Stomach smooth muscle (tissue), 2 donors: ENCODE measurements at regions not wholly inside any gene's neighbourhood (a gene's known extent, or its start where the extent isn't known, plus 50 kb on each side); places are given as distances from the start of the nearest gene placed in this dataset.

ENCODE experiments used
- H3K27ac ChIP-seq: one replicate; pipeline ENCODE4 v1.7.0; 2013; ENCODE audit warnings: mild to moderate bottlenecking, low read length, inconsistent platforms
- H3K27me3 ChIP-seq, 2 donors: one replicate each; pipeline ENCODE4 v1.7.0; 2013; ENCODE audit warnings: low read length in 2 of 2; ENCODE audit not compliant: insufficient read depth in 2 of 2, control insufficient read depth in 1 of 2
- H3K36me3 ChIP-seq, 2 donors: one replicate each; pipeline ENCODE4 v1.7.0; 2013; ENCODE audit warnings: low read length in 2 of 2; ENCODE audit not compliant: control insufficient read depth in 2 of 2, insufficient read depth in 2 of 2
- H3K4me1 ChIP-seq: one replicate; pipeline ENCODE4 v1.7.0; 2013; ENCODE audit warnings: low read length; ENCODE audit not compliant: control insufficient read depth, insufficient read depth
- H3K4me3 ChIP-seq, 2 donors: one replicate each; pipeline ENCODE4 v1.7.0; 2013; ENCODE audit warnings: low read length in 2 of 2
- H3K9ac ChIP-seq, 2 donors: one replicate each; pipeline ENCODE4 v1.7.0; 2013; ENCODE audit warnings: low read length in 2 of 2, mild to moderate bottlenecking in 1 of 2
- H3K9me3 ChIP-seq, 2 donors: one replicate each; pipeline ENCODE4 v1.7.0; 2013; ENCODE audit warnings: low read length in 2 of 2; ENCODE audit not compliant: control insufficient read depth in 2 of 2
- donor health status: healthy.
- donor health status: Pancreatic carcinoma.

GRCh38 chr9:13431222-13431536, 151.7 kb upstream of the MPDZ start:
- Histone ChIP-seq H3K9ac (no peak overlapping the region), H3K4me1 (peaks cover 7% of the 10 kb centered on the region), H3K27ac (no peak overlapping the region), H3K9me3 (no peaks in the 10 kb centered on the region), H3K27me3 (no peaks in the 10 kb centered on the region), H3K4me3 (no peak overlapping the region), H3K36me3 (no peaks in the 10 kb centered on the region)

GRCh38 chr9:13430368-13431221, 151.1 kb upstream of the MPDZ start:
- Histone ChIP-seq H3K9ac (no peak overlapping the region), H3K36me3 (no peaks in the 10 kb centered on the region), H3K4me1 (peaks cover 7% of the 10 kb centered on the region), H3K4me3 (no peak overlapping the region), H3K27me3 (no peaks in the 10 kb centered on the region), H3K27ac (no peak overlapping the region), H3K9me3 (no peaks in the 10 kb centered on the region)

- peaks cover 7% of the 10 kb centered on the region for H3K4me1 ChIP-seq
- no peaks in the 10 kb centered on the region for H3K9me3 ChIP-seq
- no peaks in the 10 kb centered on the region for H3K36me3 ChIP-seq
- no peak overlapping the region for H3K4me3 ChIP-seq
- no peaks in the 10 kb centered on the region for H3K27me3 ChIP-seq
- no peak overlapping the region for H3K27ac ChIP-seq
- H3K9ac ChIP-seq: no peak overlapping the region
Measured at GRCh38 chr9:13429301-13430190, 150.1 kb upstream of the MPDZ start.

GRCh38 chr9:13428766-13429165, 149.3 kb upstream of the MPDZ start:
- H3K27ac ChIP-seq: no peak overlapping the region
- no peak overlapping the region for H3K4me3 ChIP-seq
- H3K27me3 ChIP-seq: no peaks in the 10 kb centered on the region
- no peak overlapping the region for H3K9ac ChIP-seq
- peaks cover 7% of the 10 kb centered on the region for H3K4me1 ChIP-seq
- no peaks in the 10 kb centered on the region for H3K36me3 ChIP-seq
- no peaks in the 10 kb centered on the region for H3K9me3 ChIP-seq

GRCh38 chr9:13427587-13427986, 148.1 kb upstream of the MPDZ start:
- H3K9me3 ChIP-seq: no peaks in the 10 kb centered on the region
- no peak overlapping the region for H3K27ac ChIP-seq
- H3K4me1 ChIP-seq: peaks cover 7% of the 10 kb centered on the region
- no peaks in the 10 kb centered on the region for H3K27me3 ChIP-seq
- H3K36me3 ChIP-seq: no peaks in the 10 kb centered on the region
- H3K9ac ChIP-seq: no peak overlapping the region
- no peak overlapping the region for H3K4me3 ChIP-seq

- no peaks in the 10 kb centered on the region for H3K27me3 ChIP-seq
- H3K4me1 ChIP-seq: peaks cover 7% of the 10 kb centered on the region
- H3K9me3 ChIP-seq: no peaks in the 10 kb centered on the region
- no peaks in the 10 kb centered on the region for H3K36me3 ChIP-seq
- no peak overlapping the region for H3K4me3 ChIP-seq
- H3K27ac ChIP-seq: no peak overlapping the region
- no peak overlapping the region for H3K9ac ChIP-seq
Measured at GRCh38 chr9:13426606-13427005, 147.1 kb upstream of the MPDZ start.

- Histone ChIP-seq H3K36me3 (no peaks in the 10 kb centered on the region), H3K27me3 (no peaks in the 10 kb centered on the region), H3K9me3 (no peaks in the 10 kb centered on the region), H3K27ac (no peak overlapping the region), H3K4me1 (peaks cover 7% of the 10 kb centered on the region), H3K9ac (no peak overlapping the region), H3K4me3 (no peak overlapping the region)
Measured at GRCh38 chr9:13424872-13425271, 145.4 kb upstream of the MPDZ start.

GRCh38 chr9:13424204-13424603, 144.7 kb upstream of the MPDZ start:
- no peak overlapping the region for H3K27ac ChIP-seq
- H3K4me1 ChIP-seq: peaks cover under 1% of the 10 kb centered on the region
- H3K4me3 ChIP-seq: no peak overlapping the region
- H3K36me3 ChIP-seq: no peaks in the 10 kb centered on the region
- no peaks in the 10 kb centered on the region for H3K27me3 ChIP-seq
- H3K9me3 ChIP-seq: no peaks in the 10 kb centered on the region
- H3K9ac ChIP-seq: no peak overlapping the region

- no peaks in the 10 kb centered on the region for H3K9me3 ChIP-seq
- H3K4me3 ChIP-seq: no peak overlapping the region
- no peak overlapping the region for H3K27ac ChIP-seq
- H3K36me3 ChIP-seq: no peaks in the 10 kb centered on the region
- H3K27me3 ChIP-seq: no peaks in the 10 kb centered on the region
- H3K9ac ChIP-seq: no peak overlapping the region
- H3K4me1 ChIP-seq: peaks cover 4% of the 10 kb centered on the region
Measured at GRCh38 chr9:13414349-13414748, 134.9 kb upstream of the MPDZ start.

- H3K9ac ChIP-seq: no peak overlapping the region
- H3K4me3 ChIP-seq: no peak overlapping the region
- no peaks in the 10 kb centered on the region for H3K9me3 ChIP-seq
- peaks cover 4% of the 10 kb centered on the region for H3K4me1 ChIP-seq
- no peaks in the 10 kb centered on the region for H3K36me3 ChIP-seq
- no peaks in the 10 kb centered on the region for H3K27me3 ChIP-seq
- no peak overlapping the region for H3K27ac ChIP-seq
Measured at GRCh38 chr9:13412331-13412730, 132.8 kb upstream of the MPDZ start.

GRCh38 chr9:13411791-13412190, 132.3 kb upstream of the MPDZ start:
- Histone ChIP-seq H3K4me1 (peaks cover 4% of the 10 kb centered on the region), H3K27me3 (no peaks in the 10 kb centered on the region), H3K27ac (no peak overlapping the region), H3K9ac (no peak overlapping the region), H3K4me3 (no peak overlapping the region), H3K36me3 (no peaks in the 10 kb centered on the region), H3K9me3 (no peaks in the 10 kb centered on the region)
